ENCODE measurements at regions not wholly inside any gene's neighbourhood (a gene's known extent, or its start where the extent isn't known, plus 50 kb on each side); places are given as distances from the start of the nearest gene placed in this dataset.

GRCh38 chr12:94062796-94063635 lies 85.4 kb upstream of the PLXNC1 start:
- TF ChIP-seq CTCF (IDR thresholded peaks at IDR 0.05; ENCODE audit: low read depth, low read length) (no peak), EZH2phosphoT487 (IDR thresholded peaks at IDR 0.05; ENCODE audit: low read depth) (no peak)
